Activated B cell treated with CpG ODN at 0.5 μM for 24 hours (primary cell): ENCODE measurements at regions not wholly inside any gene's neighbourhood (a gene's known extent, or its start where the extent isn't known, plus 50 kb on each side); places are given as distances from the start of the nearest gene placed in this dataset.

Source experiments
- ATAC-seq: fragments of 200-7000 bp; cut with Tn5 transposase; one replicate; pipeline ENCODE4 v1.10.0; 2021; ENCODE audit warnings: low read depth, mild to moderate bottlenecking, moderate library complexity
- CTCF ChIA-PET: fragments of 350-600 bp; sonication (Branson Sonifier 250); formaldehyde crosslinking; loops from one replicate; lab custom pipeline; 2021; ENCODE audit warnings: antibody characterized with exemption; lab: Charles Lee
- POLR2A ChIA-PET: fragments of 350-600 bp; sonication (Branson Sonifier 250); formaldehyde crosslinking; loops from one replicate; lab custom pipeline; 2021; ENCODE audit warnings: antibody characterized with exemption; lab: Charles Lee
- DNase-seq: peaks from one replicate; pipeline ENCODE4 v3.0.0; 2022
- H3K27ac Mint-ChIP-seq: one replicate; pipeline ENCODE4 v1.8.0; 2020; ENCODE audit warnings: mixed read lengths
- H3K27me3 Mint-ChIP-seq: one replicate; pipeline ENCODE4 v1.8.0; 2021; ENCODE audit warnings: mixed read lengths
- H3K36me3 Mint-ChIP-seq: one replicate; pipeline ENCODE4 v1.8.0; 2021; ENCODE audit warnings: low read depth, mixed read lengths
- H3K4me1 Mint-ChIP-seq: one replicate; pipeline ENCODE4 v1.8.0; 2021; ENCODE audit warnings: mixed read lengths
- H3K4me3 Mint-ChIP-seq: one replicate; pipeline ENCODE4 v1.8.0; 2020; ENCODE audit warnings: mild to moderate bottlenecking, mixed read lengths
- H3K9me3 Mint-ChIP-seq: one replicate; pipeline ENCODE4 v1.8.0; 2020; ENCODE audit warnings: mixed read lengths
- intact Hi-C: fragments of 100-400 bp; cut with micrococcal nuclease; formaldehyde crosslinking; loops from one replicate; pipeline ENCODE4 v1.15.1; 2024
- TF ChIP-seq, protein P1 (sequence below): fragments of 200-600 bp; IDR thresholded peaks from one replicate; pipeline ENCODE4 v1.8.0; 2022; ENCODE audit warnings: antibody characterized with exemption, mild to moderate bottlenecking

- ChIA-PET CTCF (no interaction called here), POLR2A (interaction anchor here (0.7 to 5.2 kb wide), 8 partner anchors 9 to 204 kb away, joined by 3 to 106 read pairs (median 6); partner anchors contain the start of gene MAP4K4)
- H3K27ac Mint-ChIP-seq, result peak overlapping the region; percentile 95
- peak overlapping the region; percentile 53 for H3K4me3 Mint-ChIP-seq
- intact Hi-C loops, result loop anchor here (10.0 kb wide), 2 partner anchors 290 to 1230 kb away; no protein-coding TSS in a partner anchor
- ATAC-seq, result no peak
- no peaks in the 10 kb centered on the region for H3K27me3 Mint-ChIP-seq
- peaks cover 66% of the 10 kb centered on the region for H3K4me1 Mint-ChIP-seq
- TF ChIP-seq, protein P1, sequence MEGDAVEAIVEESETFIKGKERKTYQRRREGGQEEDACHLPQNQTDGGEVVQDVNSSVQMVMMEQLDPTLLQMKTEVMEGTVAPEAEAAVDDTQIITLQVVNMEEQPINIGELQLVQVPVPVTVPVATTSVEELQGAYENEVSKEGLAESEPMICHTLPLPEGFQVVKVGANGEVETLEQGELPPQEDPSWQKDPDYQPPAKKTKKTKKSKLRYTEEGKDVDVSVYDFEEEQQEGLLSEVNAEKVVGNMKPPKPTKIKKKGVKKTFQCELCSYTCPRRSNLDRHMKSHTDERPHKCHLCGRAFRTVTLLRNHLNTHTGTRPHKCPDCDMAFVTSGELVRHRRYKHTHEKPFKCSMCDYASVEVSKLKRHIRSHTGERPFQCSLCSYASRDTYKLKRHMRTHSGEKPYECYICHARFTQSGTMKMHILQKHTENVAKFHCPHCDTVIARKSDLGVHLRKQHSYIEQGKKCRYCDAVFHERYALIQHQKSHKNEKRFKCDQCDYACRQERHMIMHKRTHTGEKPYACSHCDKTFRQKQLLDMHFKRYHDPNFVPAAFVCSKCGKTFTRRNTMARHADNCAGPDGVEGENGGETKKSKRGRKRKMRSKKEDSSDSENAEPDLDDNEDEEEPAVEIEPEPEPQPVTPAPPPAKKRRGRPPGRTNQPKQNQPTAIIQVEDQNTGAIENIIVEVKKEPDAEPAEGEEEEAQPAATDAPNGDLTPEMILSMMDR, result no peak
- DNase-seq, result no peak
- H3K36me3 Mint-ChIP-seq, result no peaks in the 10 kb centered on the region
- peaks cover 4% of the 10 kb centered on the region for H3K9me3 Mint-ChIP-seq
Observed at GRCh38 chr2:101624706-101625332, 72.7 kb upstream of the MAP4K4 start.

GRCh38 chr2:101623031-101623521, 74.4 kb upstream of the MAP4K4 start:
- DNase-seq (no peak), ATAC-seq (peak; percentile 82)
- peaks cover 4% of the 10 kb centered on the region for H3K9me3 Mint-ChIP-seq
- ChIA-PET POLR2A (interaction anchor here (0.5 to 5.2 kb wide), 24 partner anchors 9 to 316 kb away, joined by 3 to 106 read pairs (median 6); partner anchors contain the start of genes MAP4K4 and RFX8), CTCF (interaction anchor here (1.2 to 1.6 kb wide), 3 partner anchors 77 to 208 kb away, joined by 4 to 9 read pairs (median 4); no protein-coding TSS in a partner anchor)
- TF ChIP-seq, protein P1, result no peak
- H3K36me3 Mint-ChIP-seq, result no peaks in the 10 kb centered on the region
- H3K4me3 Mint-ChIP-seq, result peak overlapping the region; percentile 69
- H3K4me1 Mint-ChIP-seq, result peaks cover 78% of the 10 kb centered on the region
- H3K27me3 Mint-ChIP-seq, result no peaks in the 10 kb centered on the region
- H3K27ac Mint-ChIP-seq, result peak overlapping the region; percentile 95
- intact Hi-C loops, result loop anchor here (1.0 to 10.0 kb wide), 10 partner anchors 28 to 1228 kb away; partner anchors contain the start of genes MAP4K4 and RNF149

- Mint-ChIP-seq H3K27ac (peak overlapping the region; percentile 95), H3K4me3 (peak overlapping the region; percentile 69), H3K36me3 (no peaks in the 10 kb centered on the region), H3K9me3 (peaks cover under 1% of the 10 kb centered on the region), H3K27me3 (no peaks in the 10 kb centered on the region), H3K4me1 (peaks cover 76% of the 10 kb centered on the region)
- intact Hi-C loops, result loop anchor here (1.0 to 10.0 kb wide), 11 partner anchors 11 to 1228 kb away; partner anchors contain the start of genes MAP4K4 and RNF149
- TF ChIP-seq, protein P1, result no peak
- POLR2A ChIA-PET, result interaction anchor here (0.5 to 5.2 kb wide), 33 partner anchors 8 to 364 kb away, joined by 3 to 106 read pairs (median 4); partner anchors contain the start of genes MAP4K4 and RFX8
- CTCF ChIA-PET, result interaction anchor here (1.1 to 1.6 kb wide), 5 partner anchors 76 to 209 kb away, joined by 4 to 9 read pairs (median 4); no protein-coding TSS in a partner anchor
- DNase-seq (peak; percentile 41), ATAC-seq (peak; percentile 68)
Observed at GRCh38 chr2:101622210-101623030, 75.1 kb upstream of the MAP4K4 start.

- Mint-ChIP-seq H3K9me3 (no peaks in the 10 kb centered on the region), H3K4me3 (no peak overlapping the region), H3K27me3 (no peaks in the 10 kb centered on the region), H3K27ac (peak overlapping the region; percentile 24), H3K4me1 (peaks cover 55% of the 10 kb centered on the region), H3K36me3 (no peaks in the 10 kb centered on the region)
- ATAC-seq (no peak), DNase-seq (no peak)
- POLR2A ChIA-PET, result interaction anchor here (0.7 to 1.1 kb wide), 2 partner anchors 9 to 126 kb away, joined by 3 read pairs; no protein-coding TSS in a partner anchor
- TF ChIP-seq, protein P1, result no peak
- intact Hi-C loops, result no loop called here
- CTCF ChIA-PET, result interaction anchor here (0.7 kb wide), 1 partner anchor 200 kb away, joined by 3 read pairs; no protein-coding TSS in a partner anchor
Observed at GRCh38 chr2:101619191-101619591, 78.3 kb upstream of the MAP4K4 start.
